ENCODE measurements at regions not wholly inside any gene's neighbourhood (a gene's known extent, or its start where the extent isn't known, plus 50 kb on each side); places are given as distances from the start of the nearest gene placed in this dataset.

GRCh38 chr12:88408823-88409222 lies 171.4 kb downstream of the KITLG start:
- Mint-ChIP-seq H3K27ac (no peak overlapping the region), H3K36me3 (ENCODE audit: low read depth) (no peaks in the 10 kb centered on the region), H3K4me1 (peaks cover 11% of the 10 kb centered on the region), H3K9me3 (no peaks in the 10 kb centered on the region), H3K27me3 (ENCODE audit: insufficient read depth) (no peaks in the 10 kb centered on the region), H3K4me3 (no peak overlapping the region)
- Histone ChIP-seq H3K27me3 (ENCODE audit: control insufficient read depth, insufficient read depth, low read length, poor library complexity, severe bottlenecking) (no peaks in the 10 kb centered on the region), H3K36me3 (ENCODE audit: control insufficient read depth, insufficient read depth, low read length) (no peaks in the 10 kb centered on the region), H3K9me3 (ENCODE audit: control insufficient read depth, low read length) (no peaks in the 10 kb centered on the region), H3K4me3 (ENCODE audit: low read length) (no peak overlapping the region), H3K4me1 (ENCODE audit: control insufficient read depth, insufficient read depth, low read length) (no peaks in the 10 kb centered on the region), H3K27ac (ENCODE audit: low read depth, low read length) (no peak overlapping the region), H3K9ac (ENCODE audit: extremely low read depth, low read length, poor library complexity, severe bottlenecking) (no peak overlapping the region)
- TF ChIP-seq CTCF (conservative IDR thresholded peaks at IDR 0.05), result no peak
- DNase-seq, result no peak

GRCh38 chr12:88409257-88409656 lies 171.0 kb downstream of the KITLG start:
- no peaks in the 10 kb centered on the region for H3K9me3 Mint-ChIP-seq
- Histone ChIP-seq H3K36me3 (ENCODE audit: control insufficient read depth, insufficient read depth, low read length) (no peaks in the 10 kb centered on the region), H3K9ac (ENCODE audit: extremely low read depth, low read length, poor library complexity, severe bottlenecking) (no peak overlapping the region), H3K9me3 (ENCODE audit: control insufficient read depth, low read length) (no peaks in the 10 kb centered on the region), H3K4me3 (ENCODE audit: low read length) (no peak overlapping the region), H3K27ac (ENCODE audit: low read depth, low read length) (no peak overlapping the region), H3K4me1 (ENCODE audit: control insufficient read depth, insufficient read depth, low read length) (no peaks in the 10 kb centered on the region), H3K27me3 (ENCODE audit: control insufficient read depth, insufficient read depth, low read length, poor library complexity, severe bottlenecking) (no peaks in the 10 kb centered on the region)
- 71 to 78% methylated on average over 3 of the region's 3 CpGs for WGBS, 2 experiments (ENCODE audit: insufficient coverage in 1 of 2, insufficient read length in 1 of 2)
- no peak for TF ChIP-seq CTCF (conservative IDR thresholded peaks at IDR 0.05)
- no peak overlapping the region for H3K27ac Mint-ChIP-seq
- peaks cover 12% of the 10 kb centered on the region for H3K4me1 Mint-ChIP-seq
- no peak for DNase-seq
- no peaks in the 10 kb centered on the region for H3K27me3 Mint-ChIP-seq (ENCODE audit: insufficient read depth)
- no peak overlapping the region for H3K4me3 Mint-ChIP-seq
- H3K36me3 Mint-ChIP-seq (ENCODE audit: low read depth), result no peaks in the 10 kb centered on the region

GRCh38 chr12:88411689-88412088 lies 168.6 kb downstream of the KITLG start:
- no peak for TF ChIP-seq CTCF (conservative IDR thresholded peaks at IDR 0.05)
- no peak overlapping the region for H3K27ac Mint-ChIP-seq
- Histone ChIP-seq H3K27me3 (ENCODE audit: control insufficient read depth, insufficient read depth, low read length, poor library complexity, severe bottlenecking) (no peaks in the 10 kb centered on the region), H3K27ac (ENCODE audit: low read depth, low read length) (no peak overlapping the region), H3K9ac (ENCODE audit: extremely low read depth, low read length, poor library complexity, severe bottlenecking) (no peak overlapping the region), H3K36me3 (ENCODE audit: control insufficient read depth, insufficient read depth, low read length) (no peaks in the 10 kb centered on the region), H3K4me1 (ENCODE audit: control insufficient read depth, insufficient read depth, low read length) (no peaks in the 10 kb centered on the region), H3K4me3 (ENCODE audit: low read length) (no peak overlapping the region), H3K9me3 (ENCODE audit: control insufficient read depth, low read length) (no peaks in the 10 kb centered on the region)
- H3K4me3 Mint-ChIP-seq, result no peak overlapping the region
- H3K27me3 Mint-ChIP-seq (ENCODE audit: insufficient read depth), result no peaks in the 10 kb centered on the region
- WGBS, 2 experiments (ENCODE audit: insufficient coverage in 1 of 2, insufficient read length in 1 of 2), result 92% methylated on average over 2 of the region's 2 CpGs; no CpG with 5 or more reads in 1 of the 2 experiments
- peaks cover 15% of the 10 kb centered on the region for H3K4me1 Mint-ChIP-seq
- H3K36me3 Mint-ChIP-seq (ENCODE audit: low read depth), result no peaks in the 10 kb centered on the region
- DNase-seq, result no peak
- no peaks in the 10 kb centered on the region for H3K9me3 Mint-ChIP-seq

All from endodermal cell (in vitro differentiated cells).